ENCODE measurements at regions not wholly inside any gene's neighbourhood (a gene's known extent, or its start where the extent isn't known, plus 50 kb on each side); places are given as distances from the start of the nearest gene placed in this dataset.

- Histone ChIP-seq H3K9ac (ENCODE audit: low read length) (no peak overlapping the region), H2AFZ (ENCODE audit: low read depth, low read length) (no peak overlapping the region), H3K27me3 (ENCODE audit: insufficient read depth, low read depth, low read length) (no peaks in the 10 kb centered on the region)
Measured at GRCh38 chr2:105686588-105686987, 58.1 kb upstream of the NCK2 start.

GRCh38 chr2:105683011-105683492 is 61.7 kb upstream of the NCK2 start:
- no peaks in the 10 kb centered on the region for H3K9me3 ChIP-seq (ENCODE audit: low read length)
- H3K9ac ChIP-seq (ENCODE audit: low read length): no peak overlapping the region
- H3K36me3 ChIP-seq (ENCODE audit: insufficient read depth, low read length): no peaks in the 10 kb centered on the region
- H3K27ac ChIP-seq (ENCODE audit: low read length): no peak overlapping the region
- H3K4me3 ChIP-seq (ENCODE audit: low read length): no peak overlapping the region
- H4K20me1 ChIP-seq (ENCODE audit: insufficient read depth): no peaks in the 10 kb centered on the region
- no peaks in the 10 kb centered on the region for H3K9me2 ChIP-seq (ENCODE audit: insufficient read depth, low read length)
- H3K27me3 ChIP-seq (ENCODE audit: insufficient read depth, low read depth, low read length): no peaks in the 10 kb centered on the region
- H3K79me2 ChIP-seq (replicated peaks; ENCODE audit: insufficient read depth, low read length): no peaks in the 10 kb centered on the region
- H3K4me2 ChIP-seq (ENCODE audit: low read length): no peak overlapping the region
- no peak overlapping the region for H2AFZ ChIP-seq (ENCODE audit: low read depth, low read length)
- no peaks in the 10 kb centered on the region for H3F3A ChIP-seq (ENCODE audit: insufficient read depth, low read length, poor library complexity, severe bottlenecking)
- TF ChIP-seq POLR2AphosphoS5 (IDR thresholded peaks at IDR 0.05) (no peak), EZH2 (IDR thresholded peaks at IDR 0.05; ENCODE audit: borderline replicate concordance, insufficient read depth, low read length, poor library complexity, severe bottlenecking) (no peak), RAD21 (conservative IDR thresholded peaks at IDR 0.05) (no peak), CTCF (IDR thresholded peaks at IDR 0.05; ENCODE audit: poor library complexity, severe bottlenecking) (no peak), EP300 (conservative IDR thresholded peaks at IDR 0.05; ENCODE audit: poor library complexity, severe bottlenecking) (no peak), SMC3 (conservative IDR thresholded peaks at IDR 0.05; ENCODE audit: poor library complexity) (no peak), REST (IDR thresholded peaks at IDR 0.05; ENCODE audit: borderline replicate concordance) (no peak), TAF1 (IDR thresholded peaks at IDR 0.05; ENCODE audit: low read depth) (no peak), MXI1 (conservative IDR thresholded peaks at IDR 0.05; ENCODE audit: poor library complexity, severe bottlenecking) (no peak)

More at GRCh38 chr2:105686588-105686987, 58.1 kb upstream of the NCK2 start:
- Histone ChIP-seq H3K79me2 (replicated peaks; ENCODE audit: insufficient read depth, low read length) (no peaks in the 10 kb centered on the region), H3F3A (ENCODE audit: insufficient read depth, low read length, poor library complexity, severe bottlenecking) (no peaks in the 10 kb centered on the region), H3K9me3 (ENCODE audit: low read length) (no peaks in the 10 kb centered on the region), H3K27ac (ENCODE audit: low read length) (no peak overlapping the region), H3K4me2 (ENCODE audit: low read length) (no peak overlapping the region), H3K4me3 (ENCODE audit: low read length) (no peak overlapping the region), H4K20me1 (ENCODE audit: insufficient read depth) (no peaks in the 10 kb centered on the region), H3K36me3 (ENCODE audit: insufficient read depth, low read length) (no peaks in the 10 kb centered on the region), H3K9me2 (ENCODE audit: insufficient read depth, low read length) (no peaks in the 10 kb centered on the region)
- TF ChIP-seq TAF1 (IDR thresholded peaks at IDR 0.05; ENCODE audit: low read depth) (no peak), RAD21 (conservative IDR thresholded peaks at IDR 0.05) (no peak), POLR2AphosphoS5 (IDR thresholded peaks at IDR 0.05) (no peak), CTCF (IDR thresholded peaks at IDR 0.05; ENCODE audit: poor library complexity, severe bottlenecking) (no peak), EZH2 (IDR thresholded peaks at IDR 0.05; ENCODE audit: borderline replicate concordance, insufficient read depth, low read length, poor library complexity, severe bottlenecking) (no peak), MXI1 (conservative IDR thresholded peaks at IDR 0.05; ENCODE audit: poor library complexity, severe bottlenecking) (no peak)
